ENCODE measurements at regions not wholly inside any gene's neighbourhood (a gene's known extent, or its start where the extent isn't known, plus 50 kb on each side); places are given as distances from the start of the nearest gene placed in this dataset.
"Not testable (repeated sequence)": the region's sequence is repeated elsewhere in the genome, so short reads cannot be mapped to it uniquely, and the experiment has no call there.

GRCh38 chr5:130501151-130501865 lies 597.0 kb downstream of the CHSY3 start:
- H3K36me3 Mint-ChIP-seq = no peaks in the 10 kb centered on the region
- no peaks in the 10 kb centered on the region for H3K36me3 ChIP-seq
- TF ChIP-seq EZH2phosphoT487 (IDR thresholded peaks at IDR 0.05) (no peak), EZH2 (IDR thresholded peaks at IDR 0.05) (no peak), CTCF (IDR thresholded peaks at IDR 0.05) (no peak)
- no peaks in the 10 kb centered on the region for H3K9me3 Mint-ChIP-seq
- H3K4me1 Mint-ChIP-seq = no peaks in the 10 kb centered on the region
- H3K4me1 ChIP-seq = no peaks in the 10 kb centered on the region
- H4K20me1 ChIP-seq (ENCODE audit: low read depth) = no peaks in the 10 kb centered on the region
- peaks cover 2% of the 10 kb centered on the region for H3K27me3 Mint-ChIP-seq (ENCODE audit: insufficient read depth, low read depth)
- H2AFZ ChIP-seq (replicated peaks) = no peak overlapping the region
- H3K79me2 ChIP-seq (ENCODE audit: low read depth) = no peaks in the 10 kb centered on the region
- no peak overlapping the region for H3K27ac ChIP-seq
- no peak overlapping the region for H3K4me3 Mint-ChIP-seq
- no peaks in the 10 kb centered on the region for H3K27me3 ChIP-seq
- no peak for DNase-seq (ENCODE audit: low spot score)
- no peaks in the 10 kb centered on the region for H3K9me3 ChIP-seq (ENCODE audit: low read depth)
- H3F3A ChIP-seq (ENCODE audit: low read depth) = no peaks in the 10 kb centered on the region
- no peak overlapping the region for H3K9ac ChIP-seq
- H3K4me2 ChIP-seq = no peak overlapping the region
- H3K4me3 ChIP-seq = no peak overlapping the region
- no peak overlapping the region for H3K27ac Mint-ChIP-seq

GRCh38 chr5:130500495-130500894 lies 596.2 kb downstream of the CHSY3 start:
- H3K27ac Mint-ChIP-seq = not testable (repeated sequence)

DNA sequence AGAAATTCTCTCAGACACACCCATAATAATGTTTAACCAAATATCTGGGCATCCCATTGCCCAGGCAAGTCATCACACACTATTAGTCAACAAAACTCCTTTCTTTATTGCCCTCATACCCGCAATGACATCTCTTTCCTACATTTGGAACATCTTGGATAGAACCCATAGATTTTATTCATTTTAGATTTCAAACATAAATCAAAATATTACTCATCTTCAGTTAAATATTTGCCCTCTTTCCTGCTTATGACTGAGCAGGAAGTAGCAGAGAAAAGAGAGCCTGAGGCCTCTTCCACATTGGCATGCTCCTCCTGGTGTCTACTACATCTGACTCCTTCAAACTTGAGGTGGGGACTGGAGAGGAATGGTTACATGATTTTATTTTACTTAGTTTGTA lies 592.0 kb downstream of the CHSY3 start:
- Histone ChIP-seq H3K27ac (no peak overlapping the region), H3K36me3 (no peaks in the 10 kb centered on the region), H4K20me1 (ENCODE audit: low read depth) (no peaks in the 10 kb centered on the region), H3K4me2 (no peak overlapping the region), H3K4me1 (no peaks in the 10 kb centered on the region), H3K79me2 (ENCODE audit: low read depth) (no peaks in the 10 kb centered on the region), H3K27me3 (no peaks in the 10 kb centered on the region), H3K4me3 (no peak overlapping the region), H3K9ac (no peak overlapping the region), H3K9me3 (ENCODE audit: low read depth) (no peaks in the 10 kb centered on the region), H3F3A (ENCODE audit: low read depth) (no peaks in the 10 kb centered on the region), H2AFZ (replicated peaks) (no peak overlapping the region)
- no peak overlapping the region for H3K4me3 Mint-ChIP-seq
- H3K27me3 Mint-ChIP-seq (ENCODE audit: insufficient read depth, low read depth) = peaks cover 2% of the 10 kb centered on the region
- TF ChIP-seq EZH2phosphoT487 (IDR thresholded peaks at IDR 0.05) = no peak
- TF ChIP-seq EZH2 (IDR thresholded peaks at IDR 0.05) = no peak
- TF ChIP-seq CTCF (IDR thresholded peaks at IDR 0.05) = no peak
- no peak overlapping the region for H3K27ac Mint-ChIP-seq
- H3K4me1 Mint-ChIP-seq = no peaks in the 10 kb centered on the region
- no peak for DNase-seq (ENCODE audit: low spot score)
- H3K36me3 Mint-ChIP-seq = no peaks in the 10 kb centered on the region
- H3K9me3 Mint-ChIP-seq = peaks cover 7% of the 10 kb centered on the region

More at GRCh38 chr5:130500495-130500894, 596.2 kb downstream of the CHSY3 start:
- not testable (repeated sequence) for H3K9ac ChIP-seq; H3K4me1 ChIP-seq; H3K9me3 Mint-ChIP-seq; H3K79me2 ChIP-seq (ENCODE audit: low read depth); H3K27me3 ChIP-seq; H3F3A ChIP-seq (ENCODE audit: low read depth); H4K20me1 ChIP-seq (ENCODE audit: low read depth); H3K27me3 Mint-ChIP-seq (ENCODE audit: insufficient read depth, low read depth); H3K27ac ChIP-seq; H2AFZ ChIP-seq (replicated peaks); H3K9me3 ChIP-seq (ENCODE audit: low read depth); H3K36me3 Mint-ChIP-seq; H3K4me2 ChIP-seq; DNase-seq (ENCODE audit: low spot score); H3K4me1 Mint-ChIP-seq; H3K4me3 ChIP-seq; H3K36me3 ChIP-seq; H3K4me3 Mint-ChIP-seq

GRCh38 chr5:130488252-130488651 lies 584.0 kb downstream of the CHSY3 start:
- Mint-ChIP-seq H3K4me1 (no peaks in the 10 kb centered on the region), H3K27ac (no peak overlapping the region), H3K27me3 (ENCODE audit: insufficient read depth, low read depth) (no peaks in the 10 kb centered on the region), H3K36me3 (no peaks in the 10 kb centered on the region), H3K4me3 (no peak overlapping the region), H3K9me3 (peaks cover under 1% of the 10 kb centered on the region)
- Histone ChIP-seq H3K4me2 (no peak overlapping the region), H3K27me3 (no peaks in the 10 kb centered on the region), H4K20me1 (ENCODE audit: low read depth) (no peaks in the 10 kb centered on the region), H3F3A (ENCODE audit: low read depth) (no peaks in the 10 kb centered on the region), H2AFZ (replicated peaks) (no peak overlapping the region), H3K4me1 (no peaks in the 10 kb centered on the region), H3K36me3 (no peaks in the 10 kb centered on the region), H3K27ac (no peak overlapping the region), H3K9ac (no peak overlapping the region), H3K79me2 (ENCODE audit: low read depth) (no peaks in the 10 kb centered on the region), H3K9me3 (ENCODE audit: low read depth) (no peaks in the 10 kb centered on the region), H3K4me3 (no peak overlapping the region)
- no peak for DNase-seq (ENCODE audit: low spot score)
- no peak for TF ChIP-seq CTCF (IDR thresholded peaks at IDR 0.05)
- TF ChIP-seq EZH2 (IDR thresholded peaks at IDR 0.05) = no peak
- no peak for TF ChIP-seq EZH2phosphoT487 (IDR thresholded peaks at IDR 0.05)

All from neural progenitor cell (in vitro differentiated cells).